C4-2B (cell line): ENCODE measurements at regions not wholly inside any gene's neighbourhood (a gene's known extent, or its start where the extent isn't known, plus 50 kb on each side); places are given as distances from the start of the nearest gene placed in this dataset.
"Not testable (repeated sequence)": the region's sequence is repeated elsewhere in the genome, so short reads cannot be mapped to it uniquely, and the experiment has no call there.

ENCODE experiments used
- CTCF ChIP-seq: fragments of 450-650 bp; conservative IDR thresholded peaks from 2 replicates; pipeline ENCODE4 v1.5.1; 2017; ENCODE audit warnings: mild to moderate bottlenecking
- ZFX ChIP-seq: fragments of 450-650 bp; IDR thresholded peaks from 2 replicates; pipeline ENCODE4 v1.6.1; 2017

- TF ChIP-seq CTCF, ZFX: not testable (repeated sequence)
Observed at GRCh38 chr1:146297781-146298574, 69.2 kb upstream of the NOTCH2NLA start.
